ENCODE measurements at regions not wholly inside any gene's neighbourhood (a gene's known extent, or its start where the extent isn't known, plus 50 kb on each side); places are given as distances from the start of the nearest gene placed in this dataset.

DNA sequence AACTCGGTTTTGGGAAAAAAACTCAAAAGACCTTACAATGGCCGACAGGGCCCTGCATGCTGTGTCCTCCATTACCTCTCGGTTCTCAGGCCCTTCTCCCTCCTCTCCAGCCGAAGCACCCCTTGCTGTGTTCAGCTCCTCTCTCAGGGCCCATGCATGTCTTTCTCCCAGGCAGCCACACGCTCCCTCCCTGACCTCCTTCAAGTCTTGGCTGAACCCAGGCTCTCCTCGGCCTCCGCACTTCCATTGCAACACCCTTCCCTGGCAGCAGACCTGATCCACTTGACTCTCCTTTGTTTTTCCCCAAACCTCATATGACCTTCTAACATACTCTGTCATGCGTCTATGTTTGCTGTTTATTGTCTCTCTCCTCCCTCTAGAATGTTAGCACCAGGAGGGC, 114.0 kb downstream of the CYP26B1 start:
- DNase-seq = no peak

GRCh38 chr2:72032481-72033041, 115.1 kb downstream of the CYP26B1 start:
- H3K4me1 ChIP-seq (ENCODE audit: control insufficient read depth in 1 of 2, extremely low read depth in 1 of 2, insufficient read depth in 2 of 2, low read length in 2 of 2) = no peaks in the 10 kb centered on the region
- CTCF ChIA-PET = no interaction called here
- peaks cover 0 to 12% of the 10 kb centered on the region in 2 experiments for H3K27me3 ChIP-seq (replicated peaks in 1 of 2; ENCODE audit: control insufficient read depth in 2 of 2, extremely low read depth in 1 of 2, insufficient read depth in 2 of 2, low read length in 1 of 2)
- ATAC-seq (replicated peaks in 1 of 4) (no peak), DNase-seq (peak in 1 of 35 experiments; percentile 1)
- H3K36me3 Mint-ChIP-seq = no peaks in the 10 kb centered on the region
- peaks cover 0 to 8% of the 10 kb centered on the region in 2 donors for H3K27me3 Mint-ChIP-seq
- peaks cover 0 to 10% (median 0%) of the 10 kb centered on the region in 3 donors for H3K9me3 Mint-ChIP-seq
- no peak overlapping the region for H3K27ac ChIP-seq (ENCODE audit: low read length)
- POLR2A ChIA-PET = no interaction called here
- no peaks in the 10 kb centered on the region for H3K36me3 ChIP-seq (ENCODE audit: control insufficient read depth in 2 of 2, extremely low read depth in 1 of 2, insufficient read depth in 1 of 2, low read length in 1 of 2)
- H3K4me3 ChIP-seq (ENCODE audit: control insufficient read depth in 1 of 2, extremely low read depth in 1 of 2, low read length in 1 of 2) = no peak overlapping the region
- H3K9me3 ChIP-seq = no peaks in the 10 kb centered on the region
- H3K4me3 Mint-ChIP-seq = no peak overlapping the region
- no peaks in the 10 kb centered on the region for H3K4me1 Mint-ChIP-seq
- H3K27ac Mint-ChIP-seq = no peak overlapping the region
- WGBS (ENCODE audit: insufficient coverage) = 78% methylated on average over 11 of the region's 13 CpGs

More for the DNA sequence above, 114.0 kb downstream of the CYP26B1 start:
- Histone ChIP-seq H3K36me3 (ENCODE audit: control insufficient read depth in 2 of 2, extremely low read depth in 1 of 2, insufficient read depth in 1 of 2, low read length in 1 of 2) (no peaks in the 10 kb centered on the region), H3K27ac (ENCODE audit: low read length) (no peak overlapping the region), H3K4me3 (ENCODE audit: control insufficient read depth in 1 of 2, extremely low read depth in 1 of 2, low read length in 1 of 2) (no peak overlapping the region), H3K4me1 (ENCODE audit: control insufficient read depth in 1 of 2, extremely low read depth in 1 of 2, insufficient read depth in 2 of 2, low read length in 2 of 2) (no peaks in the 10 kb centered on the region), H3K27me3 (replicated peaks in 1 of 2; ENCODE audit: control insufficient read depth in 2 of 2, extremely low read depth in 1 of 2, insufficient read depth in 2 of 2, low read length in 1 of 2) (peaks cover 0 to 8% of the 10 kb centered on the region in 2 experiments), H3K9me3 (no peaks in the 10 kb centered on the region)
- no peak overlapping the region for H3K27ac Mint-ChIP-seq
- H3K4me1 Mint-ChIP-seq = no peaks in the 10 kb centered on the region
- ChIA-PET POLR2A (no interaction called here), CTCF (interaction anchor here in 1 of 2 donors (0.6 kb wide), 1 partner anchor 33 kb away, joined by 3 read pairs; no protein-coding TSS in a partner anchor)
- no peak for ATAC-seq (replicated peaks in 1 of 4)
- peaks cover 0 to 8% of the 10 kb centered on the region in 2 donors for H3K27me3 Mint-ChIP-seq
- H3K9me3 Mint-ChIP-seq = peaks cover 0 to 8% (median 0%) of the 10 kb centered on the region in 3 donors
- 85% methylated on average over 8 of the region's 8 CpGs for WGBS (ENCODE audit: insufficient coverage)
- no peaks in the 10 kb centered on the region for H3K36me3 Mint-ChIP-seq
- no peak overlapping the region for H3K4me3 Mint-ChIP-seq

DNA sequence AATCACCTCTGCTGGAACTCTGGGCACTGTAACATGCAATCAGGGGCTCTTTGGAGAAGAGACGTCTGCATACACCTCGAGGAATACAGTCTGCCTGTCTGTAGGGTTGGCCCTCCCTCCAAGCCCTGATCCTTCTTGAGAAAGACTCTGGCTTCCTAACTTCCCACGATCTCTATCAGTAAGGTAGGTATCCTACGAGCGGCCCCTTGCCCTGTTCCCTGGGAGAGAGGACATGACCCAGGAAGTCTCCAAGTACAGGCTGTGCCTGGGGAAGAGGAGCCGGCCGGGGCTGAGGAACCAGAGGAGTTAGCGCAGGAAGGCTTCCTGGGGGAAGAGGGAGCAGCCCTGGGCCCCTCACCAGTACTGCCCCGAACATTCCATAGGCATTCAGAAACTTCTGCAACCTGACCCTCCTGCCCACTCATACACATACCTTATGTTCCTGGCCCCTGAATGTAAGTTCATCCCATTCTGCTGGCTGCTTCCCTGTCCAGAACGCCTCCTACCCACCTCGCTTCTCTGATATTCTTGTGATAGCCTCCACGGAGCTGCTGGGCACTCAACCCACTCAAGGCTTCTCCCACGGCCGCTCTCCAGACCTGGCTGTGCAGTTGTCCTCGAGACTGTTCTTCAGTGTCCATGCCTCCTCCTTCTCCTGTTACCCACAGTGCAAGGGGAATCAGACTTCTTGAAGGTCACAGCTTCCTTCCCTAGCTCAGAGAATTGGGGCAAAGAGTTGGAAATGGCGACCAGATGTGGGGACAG, 116.1 kb downstream of the CYP26B1 start:
- Mint-ChIP-seq H3K9me3 (peaks cover 0 to 10% (median 0%) of the 10 kb centered on the region in 3 donors), H3K4me1 (no peaks in the 10 kb centered on the region), H3K27ac (no peak overlapping the region), H3K4me3 (no peak overlapping the region), H3K36me3 (no peaks in the 10 kb centered on the region), H3K27me3 (peaks cover 0 to 8% of the 10 kb centered on the region in 2 donors)
- ChIA-PET CTCF (no interaction called here), POLR2A (no interaction called here)
- Histone ChIP-seq H3K36me3 (ENCODE audit: control insufficient read depth in 2 of 2, extremely low read depth in 1 of 2, insufficient read depth in 1 of 2, low read length in 1 of 2) (no peaks in the 10 kb centered on the region), H3K4me1 (ENCODE audit: control insufficient read depth in 1 of 2, extremely low read depth in 1 of 2, insufficient read depth in 2 of 2, low read length in 2 of 2) (no peaks in the 10 kb centered on the region), H3K4me3 (ENCODE audit: control insufficient read depth in 1 of 2, extremely low read depth in 1 of 2, low read length in 1 of 2) (no peak overlapping the region), H3K27me3 (replicated peaks in 1 of 2; ENCODE audit: control insufficient read depth in 2 of 2, extremely low read depth in 1 of 2, insufficient read depth in 2 of 2, low read length in 1 of 2) (peaks cover 0 to 17% of the 10 kb centered on the region in 2 experiments), H3K27ac (ENCODE audit: low read length) (no peak overlapping the region), H3K9me3 (no peaks in the 10 kb centered on the region)
- no peak for ATAC-seq (replicated peaks in 1 of 4)
- WGBS (ENCODE audit: insufficient coverage) = 70% methylated on average over 7 of the region's 16 CpGs
- DNase-seq = peak in 1 of 35 experiments; percentile 2

DNA sequence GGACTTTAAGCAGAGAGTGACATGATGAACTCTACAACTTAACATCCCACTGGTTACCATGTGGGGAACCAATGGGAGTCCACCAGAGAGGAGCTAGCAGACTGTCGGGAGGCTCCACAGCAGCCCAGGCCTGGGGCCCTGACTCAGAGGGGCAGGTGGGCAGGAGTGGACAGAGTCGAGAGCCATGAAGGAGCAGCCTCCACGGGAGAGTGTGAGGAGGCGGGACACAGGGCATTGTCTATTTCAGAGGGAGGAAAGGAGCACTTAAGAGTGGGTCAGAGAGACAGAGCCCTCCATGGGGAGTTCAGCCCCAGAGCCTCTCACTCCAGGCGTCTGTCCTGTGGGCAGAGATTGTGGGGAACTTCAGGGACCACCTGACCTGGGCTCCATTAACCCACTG, 118.7 kb downstream of the CYP26B1 start:
- H3K36me3 ChIP-seq (ENCODE audit: control insufficient read depth in 2 of 2, extremely low read depth in 1 of 2, insufficient read depth in 1 of 2, low read length in 1 of 2) = no peaks in the 10 kb centered on the region
- peak in 2 of 35 experiments; percentile 0 to 9 for DNase-seq
- CTCF ChIA-PET = no interaction called here

DNA sequence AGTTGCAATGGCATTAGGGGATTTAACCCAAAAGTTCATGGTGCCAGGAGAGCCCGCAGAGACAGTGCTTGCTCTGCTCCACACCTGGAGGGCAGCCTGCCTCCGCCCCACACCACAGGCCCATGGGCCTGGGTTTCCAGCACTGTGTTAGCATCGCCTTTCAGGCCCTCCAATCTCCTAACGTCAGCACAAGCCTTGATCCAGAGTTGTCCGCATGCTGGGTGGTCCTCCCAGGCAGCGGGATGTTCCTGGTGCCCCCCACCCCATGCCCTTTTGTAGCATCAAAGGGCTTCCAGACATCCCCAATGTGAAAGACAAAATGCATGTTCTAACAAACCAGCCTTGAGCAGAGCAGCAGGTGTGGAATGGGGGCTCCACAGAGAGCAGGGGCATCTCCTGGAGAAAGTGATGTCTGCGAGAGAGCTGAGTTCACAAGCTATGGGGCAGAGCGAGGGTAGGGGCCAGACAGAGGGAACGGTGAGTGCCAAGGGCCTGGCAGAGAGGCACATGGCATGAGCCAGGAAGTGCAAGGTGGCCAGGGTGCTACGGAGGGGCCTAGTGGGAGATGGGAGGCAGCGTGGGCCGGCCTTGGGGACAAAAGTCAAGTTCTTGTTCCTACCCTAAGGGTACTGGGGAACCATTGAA, 119.2 kb downstream of the CYP26B1 start:
- Mint-ChIP-seq H3K4me3 (no peak overlapping the region), H3K36me3 (no peaks in the 10 kb centered on the region), H3K27ac (no peak overlapping the region), H3K27me3 (peaks cover 0 to 7% of the 10 kb centered on the region in 2 donors), H3K4me1 (no peaks in the 10 kb centered on the region), H3K9me3 (peaks cover 0 to 6% (median 0%) of the 10 kb centered on the region in 3 donors)
- Histone ChIP-seq H3K36me3 (ENCODE audit: control insufficient read depth in 2 of 2, extremely low read depth in 1 of 2, insufficient read depth in 1 of 2, low read length in 1 of 2) (no peaks in the 10 kb centered on the region), H3K9me3 (no peaks in the 10 kb centered on the region), H3K4me3 (ENCODE audit: control insufficient read depth in 1 of 2, extremely low read depth in 1 of 2, low read length in 1 of 2) (no peak overlapping the region), H3K4me1 (ENCODE audit: control insufficient read depth in 1 of 2, extremely low read depth in 1 of 2, insufficient read depth in 2 of 2, low read length in 2 of 2) (no peaks in the 10 kb centered on the region), H3K27ac (ENCODE audit: low read length) (no peak overlapping the region), H3K27me3 (replicated peaks in 1 of 2; ENCODE audit: control insufficient read depth in 2 of 2, extremely low read depth in 1 of 2, insufficient read depth in 2 of 2, low read length in 1 of 2) (peaks cover 0 to 8% of the 10 kb centered on the region in 2 experiments)
- peak in 2 of 35 experiments; percentile 1 to 17 for DNase-seq
- 92% methylated on average over 8 of the region's 12 CpGs for WGBS (ENCODE audit: insufficient coverage)
- ChIA-PET CTCF (no interaction called here), POLR2A (no interaction called here)
- no peak for ATAC-seq (replicated peaks in 1 of 4)

More for the DNA sequence above, 118.7 kb downstream of the CYP26B1 start:
- H3K9me3 Mint-ChIP-seq = peaks cover 0 to 10% (median 0%) of the 10 kb centered on the region in 3 donors
- Histone ChIP-seq H3K27me3 (replicated peaks in 1 of 2; ENCODE audit: control insufficient read depth in 2 of 2, extremely low read depth in 1 of 2, insufficient read depth in 2 of 2, low read length in 1 of 2) (peaks cover 0 to 8% of the 10 kb centered on the region in 2 experiments), H3K9me3 (no peaks in the 10 kb centered on the region), H3K27ac (ENCODE audit: low read length) (no peak overlapping the region), H3K4me1 (ENCODE audit: control insufficient read depth in 1 of 2, extremely low read depth in 1 of 2, insufficient read depth in 2 of 2, low read length in 2 of 2) (no peaks in the 10 kb centered on the region), H3K4me3 (ENCODE audit: control insufficient read depth in 1 of 2, extremely low read depth in 1 of 2, low read length in 1 of 2) (no peak overlapping the region)
- H3K27me3 Mint-ChIP-seq = peaks cover 0 to 11% of the 10 kb centered on the region in 2 donors
- no peak overlapping the region for H3K27ac Mint-ChIP-seq
- no peak overlapping the region for H3K4me3 Mint-ChIP-seq
- POLR2A ChIA-PET = no interaction called here
- H3K36me3 Mint-ChIP-seq = no peaks in the 10 kb centered on the region
- H3K4me1 Mint-ChIP-seq = no peaks in the 10 kb centered on the region
- ATAC-seq (replicated peaks in 1 of 4) = no peak
- 76% methylated on average over 4 of the region's 5 CpGs for WGBS (ENCODE audit: insufficient coverage)

- Histone ChIP-seq H3K9me3 (no peaks in the 10 kb centered on the region), H3K36me3 (ENCODE audit: control insufficient read depth in 2 of 2, extremely low read depth in 1 of 2, insufficient read depth in 1 of 2, low read length in 1 of 2) (no peaks in the 10 kb centered on the region), H3K4me3 (ENCODE audit: control insufficient read depth in 1 of 2, extremely low read depth in 1 of 2, low read length in 1 of 2) (no peak overlapping the region), H3K27me3 (replicated peaks in 1 of 2; ENCODE audit: control insufficient read depth in 2 of 2, extremely low read depth in 1 of 2, insufficient read depth in 2 of 2, low read length in 1 of 2) (peaks cover 0 to 8% of the 10 kb centered on the region in 2 experiments), H3K27ac (ENCODE audit: low read length) (no peak overlapping the region), H3K4me1 (ENCODE audit: control insufficient read depth in 1 of 2, extremely low read depth in 1 of 2, insufficient read depth in 2 of 2, low read length in 2 of 2) (no peaks in the 10 kb centered on the region)
- Mint-ChIP-seq H3K4me1 (no peaks in the 10 kb centered on the region), H3K36me3 (no peaks in the 10 kb centered on the region), H3K4me3 (no peak overlapping the region), H3K27ac (no peak overlapping the region), H3K27me3 (peaks cover 0 to 7% of the 10 kb centered on the region in 2 donors), H3K9me3 (peaks cover 0 to 6% (median 0%) of the 10 kb centered on the region in 3 donors)
- 85% methylated on average over 10 of the region's 13 CpGs for WGBS (ENCODE audit: insufficient coverage)
- POLR2A ChIA-PET = no interaction called here
- ATAC-seq (replicated peaks in 1 of 4) (no peak), DNase-seq (peak in 2 of 35 experiments; percentile 4 to 11)
- CTCF ChIA-PET = interaction anchor here in 1 of 2 donors (0.5 kb wide), 1 partner anchor 862 kb away, joined by 5 read pairs; no protein-coding TSS in a partner anchor
These were observed 120.1 kb downstream of the CYP26B1 start for GRCh38 chr2:72027426-72028161.

All from T-cell (primary cell).